ENCODE measurements at regions not wholly inside any gene's neighbourhood (a gene's known extent, or its start where the extent isn't known, plus 50 kb on each side); places are given as distances from the start of the nearest gene placed in this dataset.
"Not testable (repeated sequence)": the region's sequence is repeated elsewhere in the genome, so short reads cannot be mapped to it uniquely, and the experiment has no call there.

- Mint-ChIP-seq H3K27me3 (ENCODE audit: low read depth) (peaks cover 4% of the 10 kb centered on the region), H3K4me3 (no peak overlapping the region), H3K27ac (ENCODE audit: unreplicated experiment) (no peak overlapping the region), H3K9me3 (no peaks in the 10 kb centered on the region), H3K36me3 (ENCODE audit: low read depth) (no peaks in the 10 kb centered on the region), H3K4me1 (peaks cover 4% of the 10 kb centered on the region)
- DNase-seq (ENCODE audit: low read depth, low spot score) = no peak
- TF ChIP-seq, protein P1, sequence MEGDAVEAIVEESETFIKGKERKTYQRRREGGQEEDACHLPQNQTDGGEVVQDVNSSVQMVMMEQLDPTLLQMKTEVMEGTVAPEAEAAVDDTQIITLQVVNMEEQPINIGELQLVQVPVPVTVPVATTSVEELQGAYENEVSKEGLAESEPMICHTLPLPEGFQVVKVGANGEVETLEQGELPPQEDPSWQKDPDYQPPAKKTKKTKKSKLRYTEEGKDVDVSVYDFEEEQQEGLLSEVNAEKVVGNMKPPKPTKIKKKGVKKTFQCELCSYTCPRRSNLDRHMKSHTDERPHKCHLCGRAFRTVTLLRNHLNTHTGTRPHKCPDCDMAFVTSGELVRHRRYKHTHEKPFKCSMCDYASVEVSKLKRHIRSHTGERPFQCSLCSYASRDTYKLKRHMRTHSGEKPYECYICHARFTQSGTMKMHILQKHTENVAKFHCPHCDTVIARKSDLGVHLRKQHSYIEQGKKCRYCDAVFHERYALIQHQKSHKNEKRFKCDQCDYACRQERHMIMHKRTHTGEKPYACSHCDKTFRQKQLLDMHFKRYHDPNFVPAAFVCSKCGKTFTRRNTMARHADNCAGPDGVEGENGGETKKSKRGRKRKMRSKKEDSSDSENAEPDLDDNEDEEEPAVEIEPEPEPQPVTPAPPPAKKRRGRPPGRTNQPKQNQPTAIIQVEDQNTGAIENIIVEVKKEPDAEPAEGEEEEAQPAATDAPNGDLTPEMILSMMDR (conservative IDR thresholded peaks at IDR 0.05) = no peak
Observed at GRCh38 chr22:49392841-49393510, 434.7 kb downstream of the BRD1 start.

- Mint-ChIP-seq H3K27ac (ENCODE audit: unreplicated experiment) (no peak overlapping the region), H3K27me3 (ENCODE audit: low read depth) (peaks cover 2% of the 10 kb centered on the region), H3K36me3 (ENCODE audit: low read depth) (no peaks in the 10 kb centered on the region), H3K4me3 (no peak overlapping the region), H3K9me3 (no peaks in the 10 kb centered on the region), H3K4me1 (peaks cover 4% of the 10 kb centered on the region)
- TF ChIP-seq, protein P1 (conservative IDR thresholded peaks at IDR 0.05) = no peak
- DNase-seq (ENCODE audit: low read depth, low spot score) = no peak
Observed at GRCh38 chr22:49392247-49392646, 435.4 kb downstream of the BRD1 start.

- no peaks in the 10 kb centered on the region for H3K36me3 Mint-ChIP-seq (ENCODE audit: low read depth)
- H3K27me3 Mint-ChIP-seq (ENCODE audit: low read depth) = peaks cover 2% of the 10 kb centered on the region
- TF ChIP-seq, protein P1 (conservative IDR thresholded peaks at IDR 0.05) = no peak
- H3K4me1 Mint-ChIP-seq = no peaks in the 10 kb centered on the region
- no peaks in the 10 kb centered on the region for H3K9me3 Mint-ChIP-seq
- H3K27ac Mint-ChIP-seq (ENCODE audit: unreplicated experiment) = no peak overlapping the region
- no peak for DNase-seq (ENCODE audit: low read depth, low spot score)
- H3K4me3 Mint-ChIP-seq = no peak overlapping the region
Observed at GRCh38 chr22:49391436-49391835, 436.2 kb downstream of the BRD1 start.

GRCh38 chr22:49390954-49391353 lies 436.7 kb downstream of the BRD1 start:
- Mint-ChIP-seq H3K9me3 (no peaks in the 10 kb centered on the region), H3K36me3 (ENCODE audit: low read depth) (no peaks in the 10 kb centered on the region), H3K4me3 (no peak overlapping the region), H3K4me1 (no peaks in the 10 kb centered on the region), H3K27me3 (ENCODE audit: low read depth) (peaks cover 2% of the 10 kb centered on the region), H3K27ac (ENCODE audit: unreplicated experiment) (no peak overlapping the region)
- TF ChIP-seq, protein P1 (conservative IDR thresholded peaks at IDR 0.05) = no peak
- DNase-seq (ENCODE audit: low read depth, low spot score) = no peak

DNA sequence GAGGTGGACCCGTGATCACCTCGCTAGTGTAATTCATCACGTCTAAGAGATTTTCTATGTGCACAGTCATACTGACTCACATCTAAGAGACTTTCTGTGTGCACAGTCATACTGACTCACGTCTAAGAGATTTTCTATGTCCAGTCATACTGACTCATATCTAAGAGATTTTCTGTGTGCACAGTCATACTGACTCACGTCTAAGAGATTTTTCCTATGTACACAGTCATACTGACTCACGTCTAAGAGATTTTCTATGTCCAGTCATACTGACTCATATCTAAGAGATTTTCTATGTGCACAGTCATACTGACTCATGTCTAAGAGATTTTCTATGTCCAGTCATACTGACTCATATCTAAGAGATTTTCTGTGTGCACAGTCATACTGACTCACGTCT lies 443.8 kb downstream of the BRD1 start:
- DNase-seq (ENCODE audit: low read depth, low spot score); H3K27ac Mint-ChIP-seq (ENCODE audit: unreplicated experiment); H3K36me3 Mint-ChIP-seq (ENCODE audit: low read depth); H3K4me3 Mint-ChIP-seq; H3K4me1 Mint-ChIP-seq; H3K9me3 Mint-ChIP-seq: not testable (repeated sequence)
- peaks cover 19% of the 10 kb centered on the region for H3K27me3 Mint-ChIP-seq (ENCODE audit: low read depth)

DNA sequence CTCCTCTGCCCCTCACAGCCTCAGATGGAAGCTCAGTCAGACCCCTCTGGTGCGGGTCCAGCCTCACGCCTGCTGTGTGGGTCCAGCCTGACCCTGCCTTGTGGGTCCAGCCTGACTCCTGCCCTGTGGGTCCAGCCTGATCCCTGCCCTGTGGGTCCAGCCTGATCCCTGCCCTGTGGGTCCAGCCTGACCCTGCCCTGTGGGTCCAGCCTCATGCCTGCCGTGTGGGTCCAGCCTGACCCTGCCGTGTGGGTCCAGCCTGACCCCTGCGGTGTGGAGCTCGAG lies 445.3 kb downstream of the BRD1 start:
- no peak overlapping the region for H3K27ac Mint-ChIP-seq (ENCODE audit: unreplicated experiment)
- H3K4me3 Mint-ChIP-seq = no peak overlapping the region
- H3K36me3 Mint-ChIP-seq (ENCODE audit: low read depth) = no peaks in the 10 kb centered on the region
- TF ChIP-seq, protein P1 (conservative IDR thresholded peaks at IDR 0.05) = no peak
- H3K4me1 Mint-ChIP-seq = no peaks in the 10 kb centered on the region
- no peaks in the 10 kb centered on the region for H3K9me3 Mint-ChIP-seq
- no peak for DNase-seq (ENCODE audit: low read depth, low spot score)
- peaks cover 30% of the 10 kb centered on the region for H3K27me3 Mint-ChIP-seq (ENCODE audit: low read depth)

Data from neural crest cell (in vitro differentiated cells).